ENCODE measurements at regions not wholly inside any gene's neighbourhood (a gene's known extent, or its start where the extent isn't known, plus 50 kb on each side); places are given as distances from the start of the nearest gene placed in this dataset.

DNA sequence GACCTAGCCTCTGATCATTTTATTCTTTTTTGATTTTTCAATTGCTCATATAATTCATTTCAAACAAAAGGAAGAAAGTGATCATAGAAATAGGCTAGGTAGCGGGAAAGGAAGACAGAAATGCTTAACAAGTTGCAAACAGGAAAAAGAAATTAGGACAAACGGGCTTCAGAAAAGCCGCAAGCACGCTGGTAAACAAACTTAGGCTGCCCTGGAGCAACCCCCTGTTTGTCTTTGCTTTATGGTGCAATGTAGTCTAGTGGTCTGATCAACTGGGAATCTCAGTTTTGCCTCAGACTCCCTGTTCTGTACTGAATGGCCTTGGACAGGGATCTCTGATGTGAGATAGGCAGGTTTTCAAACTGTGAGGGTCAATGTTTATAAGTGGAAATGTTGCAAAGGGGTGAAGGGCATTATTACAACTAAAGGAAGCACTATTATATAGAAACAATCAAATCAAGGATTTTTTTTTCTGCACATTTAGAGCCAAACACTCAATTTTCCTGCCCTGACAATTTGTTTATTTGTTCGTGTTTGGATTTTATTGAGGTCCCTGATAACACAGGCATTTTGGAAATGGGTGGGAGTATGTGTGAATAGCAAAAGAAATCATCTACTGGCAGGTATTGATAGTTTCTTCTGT is 146.8 kb upstream of the NRIP1 start (continued):
- TF ChIP-seq, protein P1, sequence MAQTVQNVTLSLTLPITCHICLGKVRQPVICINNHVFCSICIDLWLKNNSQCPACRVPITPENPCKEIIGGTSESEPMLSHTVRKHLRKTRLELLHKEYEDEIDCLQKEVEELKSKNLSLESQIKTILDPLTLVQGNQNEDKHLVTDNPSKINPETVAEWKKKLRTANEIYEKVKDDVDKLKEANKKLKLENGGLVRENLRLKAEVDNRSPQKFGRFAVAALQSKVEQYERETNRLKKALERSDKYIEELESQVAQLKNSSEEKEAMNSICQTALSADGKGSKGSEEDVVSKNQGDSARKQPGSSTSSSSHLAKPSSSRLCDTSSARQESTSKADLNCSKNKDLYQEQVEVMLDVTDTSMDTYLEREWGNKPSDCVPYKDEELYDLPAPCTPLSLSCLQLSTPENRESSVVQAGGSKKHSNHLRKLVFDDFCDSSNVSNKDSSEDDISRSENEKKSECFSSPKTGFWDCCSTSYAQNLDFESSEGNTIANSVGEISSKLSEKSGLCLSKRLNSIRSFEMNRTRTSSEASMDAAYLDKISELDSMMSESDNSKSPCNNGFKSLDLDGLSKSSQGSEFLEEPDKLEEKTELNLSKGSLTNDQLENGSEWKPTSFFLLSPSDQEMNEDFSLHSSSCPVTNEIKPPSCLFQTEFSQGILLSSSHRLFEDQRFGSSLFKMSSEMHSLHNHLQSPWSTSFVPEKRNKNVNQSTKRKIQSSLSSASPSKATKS (CRISPR knock-in tag; IDR thresholded peaks at IDR 0.05): 0 out of 2 replicates have a peak, but pooled peaks have one; percentile 40
- TF ChIP-seq ARID3A (IDR thresholded peaks at IDR 0.05; ENCODE audit: low read depth, low read length) (peak; percentile 91), NFYB (CRISPR knock-in tag; IDR thresholded peaks at IDR 0.05) (no peak), SCMH1 (CRISPR knock-in tag; IDR thresholded peaks at IDR 0.05; ENCODE audit: borderline replicate concordance) (no peak), ZNF713 (CRISPR knock-in tag; IDR thresholded peaks at IDR 0.05) (no peak), ZNF543 (CRISPR knock-in tag; IDR thresholded peaks at IDR 0.05) (no peak), PRMT3 (CRISPR knock-in tag; IDR thresholded peaks at IDR 0.05; ENCODE audit: borderline replicate concordance, low read depth) (no peak), ZNF234 (CRISPR knock-in tag; conservative IDR thresholded peaks at IDR 0.05) (no peak), ZGPAT (CRISPR knock-in tag; IDR thresholded peaks at IDR 0.05) (peak; percentile 97)
- TF ChIP-seq, protein P2, sequence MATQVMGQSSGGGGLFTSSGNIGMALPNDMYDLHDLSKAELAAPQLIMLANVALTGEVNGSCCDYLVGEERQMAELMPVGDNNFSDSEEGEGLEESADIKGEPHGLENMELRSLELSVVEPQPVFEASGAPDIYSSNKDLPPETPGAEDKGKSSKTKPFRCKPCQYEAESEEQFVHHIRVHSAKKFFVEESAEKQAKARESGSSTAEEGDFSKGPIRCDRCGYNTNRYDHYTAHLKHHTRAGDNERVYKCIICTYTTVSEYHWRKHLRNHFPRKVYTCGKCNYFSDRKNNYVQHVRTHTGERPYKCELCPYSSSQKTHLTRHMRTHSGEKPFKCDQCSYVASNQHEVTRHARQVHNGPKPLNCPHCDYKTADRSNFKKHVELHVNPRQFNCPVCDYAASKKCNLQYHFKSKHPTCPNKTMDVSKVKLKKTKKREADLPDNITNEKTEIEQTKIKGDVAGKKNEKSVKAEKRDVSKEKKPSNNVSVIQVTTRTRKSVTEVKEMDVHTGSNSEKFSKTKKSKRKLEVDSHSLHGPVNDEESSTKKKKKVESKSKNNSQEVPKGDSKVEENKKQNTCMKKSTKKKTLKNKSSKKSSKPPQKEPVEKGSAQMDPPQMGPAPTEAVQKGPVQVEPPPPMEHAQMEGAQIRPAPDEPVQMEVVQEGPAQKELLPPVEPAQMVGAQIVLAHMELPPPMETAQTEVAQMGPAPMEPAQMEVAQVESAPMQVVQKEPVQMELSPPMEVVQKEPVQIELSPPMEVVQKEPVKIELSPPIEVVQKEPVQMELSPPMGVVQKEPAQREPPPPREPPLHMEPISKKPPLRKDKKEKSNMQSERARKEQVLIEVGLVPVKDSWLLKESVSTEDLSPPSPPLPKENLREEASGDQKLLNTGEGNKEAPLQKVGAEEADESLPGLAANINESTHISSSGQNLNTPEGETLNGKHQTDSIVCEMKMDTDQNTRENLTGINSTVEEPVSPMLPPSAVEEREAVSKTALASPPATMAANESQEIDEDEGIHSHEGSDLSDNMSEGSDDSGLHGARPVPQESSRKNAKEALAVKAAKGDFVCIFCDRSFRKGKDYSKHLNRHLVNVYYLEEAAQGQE (IDR thresholded peaks at IDR 0.05; ENCODE audit: borderline replicate concordance in 1 of 2, low read depth in 1 of 2, low read length in 2 of 2): peak in 1 of 2 experiments; percentile 81; a peak in 1 of 4 replicates
- TF ChIP-seq, protein P3, sequence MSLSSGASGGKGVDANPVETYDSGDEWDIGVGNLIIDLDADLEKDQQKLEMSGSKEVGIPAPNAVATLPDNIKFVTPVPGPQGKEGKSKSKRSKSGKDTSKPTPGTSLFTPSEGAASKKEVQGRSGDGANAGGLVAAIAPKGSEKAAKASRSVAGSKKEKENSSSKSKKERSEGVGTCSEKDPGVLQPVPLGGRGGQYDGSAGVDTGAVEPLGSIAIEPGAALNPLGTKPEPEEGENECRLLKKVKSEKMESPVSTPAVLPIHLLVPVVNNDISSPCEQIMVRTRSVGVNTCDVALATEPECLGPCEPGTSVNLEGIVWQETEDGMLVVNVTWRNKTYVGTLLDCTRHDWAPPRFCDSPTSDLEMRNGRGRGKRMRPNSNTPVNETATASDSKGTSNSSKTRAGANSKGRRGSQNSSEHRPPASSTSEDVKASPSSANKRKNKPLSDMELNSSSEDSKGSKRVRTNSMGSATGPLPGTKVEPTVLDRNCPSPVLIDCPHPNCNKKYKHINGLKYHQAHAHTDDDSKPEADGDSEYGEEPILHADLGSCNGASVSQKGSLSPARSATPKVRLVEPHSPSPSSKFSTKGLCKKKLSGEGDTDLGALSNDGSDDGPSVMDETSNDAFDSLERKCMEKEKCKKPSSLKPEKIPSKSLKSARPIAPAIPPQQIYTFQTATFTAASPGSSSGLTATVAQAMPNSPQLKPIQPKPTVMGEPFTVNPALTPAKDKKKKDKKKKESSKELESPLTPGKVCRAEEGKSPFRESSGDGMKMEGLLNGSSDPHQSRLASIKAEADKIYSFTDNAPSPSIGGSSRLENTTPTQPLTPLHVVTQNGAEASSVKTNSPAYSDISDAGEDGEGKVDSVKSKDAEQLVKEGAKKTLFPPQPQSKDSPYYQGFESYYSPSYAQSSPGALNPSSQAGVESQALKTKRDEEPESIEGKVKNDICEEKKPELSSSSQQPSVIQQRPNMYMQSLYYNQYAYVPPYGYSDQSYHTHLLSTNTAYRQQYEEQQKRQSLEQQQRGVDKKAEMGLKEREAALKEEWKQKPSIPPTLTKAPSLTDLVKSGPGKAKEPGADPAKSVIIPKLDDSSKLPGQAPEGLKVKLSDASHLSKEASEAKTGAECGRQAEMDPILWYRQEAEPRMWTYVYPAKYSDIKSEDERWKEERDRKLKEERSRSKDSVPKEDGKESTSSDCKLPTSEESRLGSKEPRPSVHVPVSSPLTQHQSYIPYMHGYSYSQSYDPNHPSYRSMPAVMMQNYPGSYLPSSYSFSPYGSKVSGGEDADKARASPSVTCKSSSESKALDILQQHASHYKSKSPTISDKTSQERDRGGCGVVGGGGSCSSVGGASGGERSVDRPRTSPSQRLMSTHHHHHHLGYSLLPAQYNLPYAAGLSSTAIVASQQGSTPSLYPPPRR (CRISPR knock-in tag; IDR thresholded peaks at IDR 0.05; ENCODE audit: borderline replicate concordance): peak; percentile 96
- TF ChIP-seq, protein P4, sequence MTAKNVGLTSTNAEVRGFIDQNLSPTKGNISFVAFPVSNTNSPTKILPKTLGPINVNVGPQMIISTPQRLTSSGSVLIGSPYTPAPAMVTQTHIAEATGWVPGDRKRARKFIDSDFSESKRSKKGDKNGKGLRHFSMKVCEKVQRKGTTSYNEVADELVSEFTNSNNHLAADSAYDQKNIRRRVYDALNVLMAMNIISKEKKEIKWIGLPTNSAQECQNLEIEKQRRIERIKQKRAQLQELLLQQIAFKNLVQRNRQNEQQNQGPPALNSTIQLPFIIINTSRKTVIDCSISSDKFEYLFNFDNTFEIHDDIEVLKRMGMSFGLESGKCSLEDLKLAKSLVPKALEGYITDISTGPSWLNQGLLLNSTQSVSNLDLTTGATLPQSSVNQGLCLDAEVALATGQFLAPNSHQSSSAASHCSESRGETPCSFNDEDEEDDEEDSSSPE (CRISPR knock-in tag; IDR thresholded peaks at IDR 0.05): peak; percentile 29; the same call in 1 of the 2 replicates
